ENCODE measurements at regions not wholly inside any gene's neighbourhood (a gene's known extent, or its start where the extent isn't known, plus 50 kb on each side); places are given as distances from the start of the nearest gene placed in this dataset.

DNA sequence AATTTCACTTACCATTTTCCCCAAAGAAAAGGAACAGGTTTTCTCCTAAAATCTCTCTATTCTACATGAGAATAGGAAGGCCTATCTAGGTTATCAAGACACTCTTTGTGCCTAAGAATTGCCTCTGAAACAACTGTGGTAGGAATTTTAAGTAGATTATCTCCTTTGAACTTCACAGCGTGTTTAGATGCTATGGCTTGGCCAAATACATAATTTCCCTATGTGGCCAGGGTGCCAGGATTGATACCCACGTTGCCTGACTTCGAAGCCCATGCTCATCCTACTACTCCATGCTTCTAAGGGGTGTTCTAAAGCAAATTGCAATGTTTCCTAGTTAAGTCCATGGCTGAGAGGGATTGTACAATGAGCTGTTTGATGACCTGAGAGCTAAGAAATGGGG lies 241.5 kb upstream of the FBXO33 start:
- Histone ChIP-seq H3K9me3 (ENCODE audit: control insufficient read depth, insufficient read depth, low read length) (peaks cover 2% of the 10 kb centered on the region), H3K27me3 (ENCODE audit: control insufficient read depth, insufficient read depth, low read length) (no peaks in the 10 kb centered on the region), H3K4me3 (ENCODE audit: low read length) (no peak overlapping the region), H3K36me3 (ENCODE audit: control insufficient read depth, insufficient read depth, low read length) (no peaks in the 10 kb centered on the region), H3K27ac (ENCODE audit: low read length) (no peak overlapping the region), H3K4me1 (ENCODE audit: control insufficient read depth, insufficient read depth, low read length) (no peaks in the 10 kb centered on the region)
- DNase-seq (no peak), ATAC-seq (no peak)
- H3K36me3 Mint-ChIP-seq, result peaks cover 7% of the 10 kb centered on the region
- no peak overlapping the region for H3K27ac Mint-ChIP-seq
- WGBS (ENCODE audit: insufficient coverage), result 37% methylated on average over 3 of the region's 3 CpGs
- intact Hi-C loops (cut with micrococcal nuclease), result no loop called here
- no peak for TF ChIP-seq CTCF (IDR thresholded peaks at IDR 0.05)
- no peaks in the 10 kb centered on the region for H3K4me1 Mint-ChIP-seq
- H3K4me3 Mint-ChIP-seq, result no peak overlapping the region
- no peaks in the 10 kb centered on the region for H3K27me3 Mint-ChIP-seq (ENCODE audit: low read depth in 2 of 2)
- H3K9me3 Mint-ChIP-seq, result peaks cover 2 to 11% of the 10 kb centered on the region in 2 donors

DNA sequence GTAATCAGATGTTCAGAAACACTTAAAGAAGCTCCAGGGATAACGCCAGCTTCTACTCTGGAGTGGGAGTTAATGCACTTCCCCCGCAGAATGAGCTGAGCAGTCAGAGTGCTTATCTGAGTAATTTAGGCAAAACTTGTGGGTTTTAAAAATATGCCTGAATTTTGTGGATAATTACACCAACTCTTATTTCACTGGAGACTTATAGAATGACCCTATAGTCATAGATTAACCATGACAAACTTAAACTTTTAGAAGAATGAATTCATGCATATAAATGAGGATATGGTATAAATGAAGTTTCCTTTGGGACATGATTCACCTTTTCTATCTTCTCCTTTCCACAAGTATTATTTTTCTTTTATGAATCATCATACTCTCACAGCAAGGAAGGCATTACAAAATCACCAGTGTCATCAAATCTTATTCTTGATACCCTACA lies 241.1 kb upstream of the FBXO33 start:
- WGBS (ENCODE audit: insufficient coverage), result 83% methylated on average over 1 of the region's 2 CpGs
- Histone ChIP-seq H3K27me3 (ENCODE audit: control insufficient read depth, insufficient read depth, low read length) (no peaks in the 10 kb centered on the region), H3K9me3 (ENCODE audit: control insufficient read depth, insufficient read depth, low read length) (peaks cover 2% of the 10 kb centered on the region), H3K4me3 (ENCODE audit: low read length) (no peak overlapping the region), H3K36me3 (ENCODE audit: control insufficient read depth, insufficient read depth, low read length) (no peaks in the 10 kb centered on the region), H3K4me1 (ENCODE audit: control insufficient read depth, insufficient read depth, low read length) (no peaks in the 10 kb centered on the region), H3K27ac (ENCODE audit: low read length) (no peak overlapping the region)
- DNase-seq (no peak), ATAC-seq (no peak)
- intact Hi-C loops (cut with micrococcal nuclease), result no loop called here
- no peaks in the 10 kb centered on the region for H3K27me3 Mint-ChIP-seq (ENCODE audit: low read depth in 2 of 2)
- no peaks in the 10 kb centered on the region for H3K4me1 Mint-ChIP-seq
- TF ChIP-seq CTCF (IDR thresholded peaks at IDR 0.05), result no peak
- peaks cover 7% of the 10 kb centered on the region for H3K36me3 Mint-ChIP-seq
- H3K4me3 Mint-ChIP-seq, result no peak overlapping the region
- H3K9me3 Mint-ChIP-seq, result peaks cover 2 to 11% of the 10 kb centered on the region in 2 donors
- H3K27ac Mint-ChIP-seq, result no peak overlapping the region

- Histone ChIP-seq H3K27ac (ENCODE audit: low read length) (no peak overlapping the region), H3K9me3 (ENCODE audit: control insufficient read depth, insufficient read depth, low read length) (peaks cover 2% of the 10 kb centered on the region), H3K36me3 (ENCODE audit: control insufficient read depth, insufficient read depth, low read length) (no peaks in the 10 kb centered on the region), H3K4me3 (ENCODE audit: low read length) (no peak overlapping the region), H3K4me1 (ENCODE audit: control insufficient read depth, insufficient read depth, low read length) (no peaks in the 10 kb centered on the region), H3K27me3 (ENCODE audit: control insufficient read depth, insufficient read depth, low read length) (no peaks in the 10 kb centered on the region)
- 87% methylated on average over 1 of the region's 1 CpG for WGBS (ENCODE audit: insufficient coverage)
- Mint-ChIP-seq H3K27ac (no peak overlapping the region), H3K4me1 (no peaks in the 10 kb centered on the region), H3K4me3 (no peak overlapping the region), H3K36me3 (peaks cover 7% of the 10 kb centered on the region), H3K27me3 (ENCODE audit: low read depth in 2 of 2) (no peaks in the 10 kb centered on the region), H3K9me3 (peaks cover 5 to 7% of the 10 kb centered on the region in 2 donors)
- DNase-seq, result peak in 1 of 2 donors; percentile 3
- no peak for ATAC-seq
- intact Hi-C loops (cut with micrococcal nuclease), result no loop called here
- no peak for TF ChIP-seq CTCF (IDR thresholded peaks at IDR 0.05)
Observed at GRCh38 chr14:39668449-39668848, 236.2 kb upstream of the FBXO33 start.

DNA sequence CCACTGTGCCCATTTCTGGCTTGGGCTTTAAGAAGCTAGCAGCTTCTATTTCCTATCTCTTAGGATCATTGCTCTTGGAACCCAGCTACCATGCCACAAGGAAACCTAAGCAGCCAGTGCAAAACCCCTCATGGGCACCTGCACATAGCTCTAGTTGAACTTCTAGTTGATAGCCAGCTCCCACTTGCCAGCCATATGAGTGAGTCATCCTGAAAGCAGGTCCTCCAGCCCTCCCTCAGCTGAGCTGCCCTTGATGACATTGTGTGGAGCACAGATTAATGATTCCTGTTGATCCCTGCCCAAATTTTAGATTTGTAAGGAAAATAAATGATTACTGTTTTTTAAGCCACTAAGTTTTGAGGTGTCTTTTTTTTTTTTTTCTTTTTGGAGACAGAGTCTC lies 234.2 kb upstream of the FBXO33 start:
- Mint-ChIP-seq H3K27me3 (ENCODE audit: low read depth in 2 of 2) (no peaks in the 10 kb centered on the region), H3K4me3 (no peak overlapping the region), H3K4me1 (no peaks in the 10 kb centered on the region), H3K27ac (no peak overlapping the region), H3K36me3 (peaks cover 7% of the 10 kb centered on the region), H3K9me3 (peaks cover 10 to 12% of the 10 kb centered on the region in 2 donors)
- no peak for DNase-seq
- Histone ChIP-seq H3K27me3 (ENCODE audit: control insufficient read depth, insufficient read depth, low read length) (no peaks in the 10 kb centered on the region), H3K36me3 (ENCODE audit: control insufficient read depth, insufficient read depth, low read length) (no peaks in the 10 kb centered on the region), H3K9me3 (ENCODE audit: control insufficient read depth, insufficient read depth, low read length) (peaks cover 2% of the 10 kb centered on the region), H3K4me3 (ENCODE audit: low read length) (no peak overlapping the region), H3K4me1 (ENCODE audit: control insufficient read depth, insufficient read depth, low read length) (no peaks in the 10 kb centered on the region), H3K27ac (ENCODE audit: low read length) (no peak overlapping the region)
- TF ChIP-seq CTCF (IDR thresholded peaks at IDR 0.05), result no peak
- ATAC-seq, result no peak
- intact Hi-C loops (cut with micrococcal nuclease), result no loop called here
